GM18870 (cell line): ENCODE measurements at regions not wholly inside any gene's neighbourhood (a gene's known extent, or its start where the extent isn't known, plus 50 kb on each side); places are given as distances from the start of the nearest gene placed in this dataset.

ENCODE experiments used
- ATAC-seq: cut with Tn5 transposase; IDR thresholded peaks from one replicate; pipeline ENCODE4 v1.9.1; 2021; ENCODE audit warnings: moderate library complexity; ENCODE audit not compliant: unreplicated experiment

DNA sequence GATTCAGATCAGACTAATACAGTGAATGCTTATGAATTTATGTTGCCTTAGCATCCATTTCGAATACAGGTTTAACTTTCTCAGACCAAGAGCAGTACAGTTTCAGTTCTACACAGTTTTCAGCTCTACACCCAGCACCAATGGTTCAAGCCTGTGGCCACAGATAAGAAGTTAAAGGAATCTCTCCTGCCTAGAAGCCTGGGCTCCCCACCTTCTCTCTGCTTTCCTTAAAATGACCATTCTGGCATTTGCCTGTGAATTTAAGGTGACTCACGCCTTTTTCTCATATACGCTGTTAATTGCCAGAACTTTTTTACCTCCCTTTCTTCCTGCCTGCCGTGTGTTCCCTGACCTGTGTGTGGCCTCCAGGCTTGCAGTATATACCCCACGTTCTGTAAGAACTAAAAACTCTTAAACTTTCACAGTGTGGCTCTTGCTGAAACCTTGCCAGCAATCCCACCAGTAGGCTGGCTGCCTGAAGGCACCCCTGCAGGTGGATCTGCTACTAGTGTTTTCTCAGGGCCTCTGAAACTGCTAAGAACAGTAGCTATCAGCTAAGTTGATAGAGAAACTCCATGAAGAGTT lies 692.8 kb upstream of the CDH18 start:
- ATAC-seq = no peak

DNA sequence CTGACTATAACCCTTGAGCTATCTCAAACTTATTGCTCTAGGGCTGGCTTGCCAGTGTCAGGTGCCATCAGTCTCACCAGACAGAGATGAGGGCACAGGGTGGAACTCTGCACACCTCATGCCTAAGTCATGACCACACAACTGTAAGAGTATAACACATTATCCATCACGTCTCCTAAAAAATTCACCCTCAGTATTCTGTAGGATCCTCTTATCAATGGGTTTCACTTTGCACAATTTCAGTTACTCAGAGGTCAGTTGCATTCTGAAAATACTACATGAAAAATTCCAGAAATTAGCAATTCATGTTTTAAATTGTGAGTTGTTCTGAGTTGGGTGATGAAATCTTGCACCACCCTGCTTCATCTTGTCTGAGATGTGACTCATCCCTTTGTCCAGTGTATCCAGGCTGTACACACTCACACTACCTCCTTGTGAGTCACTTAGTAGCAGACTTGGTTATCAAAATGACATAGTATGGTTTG lies 690.9 kb upstream of the CDH18 start:
- ATAC-seq = no peak

DNA sequence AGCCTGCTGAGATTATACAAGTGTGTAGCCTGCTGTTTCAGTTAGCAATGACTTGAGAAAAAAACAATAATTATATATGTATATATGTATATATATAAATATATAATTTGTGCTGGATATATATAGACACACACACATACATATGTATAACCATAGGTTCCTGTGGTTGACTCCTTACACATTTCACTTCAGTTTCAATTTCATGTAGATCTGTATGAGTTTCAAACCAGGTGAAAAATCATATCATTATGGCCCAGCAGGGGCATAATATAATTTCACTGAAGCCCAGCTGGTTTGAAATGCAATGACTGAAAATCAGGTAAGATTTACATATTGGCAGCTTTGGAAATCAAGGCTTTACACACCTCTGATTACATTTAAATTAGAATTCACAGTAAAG lies 690.4 kb upstream of the CDH18 start:
- ATAC-seq = no peak

DNA sequence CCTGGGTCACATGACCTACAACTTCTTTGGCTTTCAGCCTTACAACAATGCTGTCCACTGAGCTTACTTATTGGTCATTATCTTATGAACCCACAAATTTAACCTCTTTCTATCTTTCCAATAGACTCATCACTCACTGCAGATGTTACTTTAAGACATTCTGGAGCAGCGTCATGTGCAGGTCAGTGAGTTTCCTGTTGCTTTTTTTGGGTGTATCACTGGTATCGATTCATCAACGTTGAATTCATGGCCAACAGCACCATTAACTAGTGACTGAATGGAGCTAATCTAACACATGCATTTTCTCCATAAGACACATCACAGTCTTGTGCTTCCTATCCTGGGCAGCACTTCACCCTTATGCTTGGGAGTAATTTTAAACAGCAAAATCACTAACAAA lies 672.6 kb upstream of the CDH18 start:
- ATAC-seq = no peak

DNA sequence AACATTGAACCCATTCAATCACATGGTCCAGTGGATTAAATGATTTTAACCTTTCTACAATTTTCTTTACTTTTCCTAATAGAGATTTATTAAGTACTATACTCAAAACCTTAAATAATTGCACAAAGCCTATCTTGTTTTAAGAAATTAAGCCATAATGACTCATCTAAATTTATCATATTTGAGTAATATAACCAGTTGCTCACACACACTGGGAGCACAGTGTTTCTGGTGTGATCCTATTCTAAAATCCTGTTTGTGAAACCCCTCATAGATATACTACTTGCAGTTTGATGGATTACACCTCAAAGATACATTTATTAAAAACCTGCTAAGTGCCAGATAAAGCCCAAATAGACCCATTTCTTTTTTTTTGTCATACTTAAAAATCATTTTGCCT lies 668.3 kb upstream of the CDH18 start:
- no peak for ATAC-seq

DNA sequence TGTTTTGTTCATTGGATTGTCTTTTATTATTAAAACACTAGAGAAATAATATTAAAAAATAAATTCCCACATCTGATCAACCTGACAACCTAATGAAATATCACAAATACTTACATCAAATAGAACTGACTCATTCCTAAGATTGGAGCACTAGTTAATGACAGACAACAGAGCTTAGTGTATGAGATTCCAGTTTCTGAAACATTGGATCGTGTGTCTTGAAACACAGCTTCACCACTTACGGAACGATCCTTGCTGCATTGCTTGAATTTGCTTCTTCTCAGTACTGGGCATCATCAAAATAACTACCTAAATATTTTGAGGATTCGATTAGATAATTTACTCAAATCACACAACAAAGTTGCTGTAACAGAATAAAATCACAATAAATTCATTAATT lies 667.2 kb upstream of the CDH18 start:
- ATAC-seq = no peak

DNA sequence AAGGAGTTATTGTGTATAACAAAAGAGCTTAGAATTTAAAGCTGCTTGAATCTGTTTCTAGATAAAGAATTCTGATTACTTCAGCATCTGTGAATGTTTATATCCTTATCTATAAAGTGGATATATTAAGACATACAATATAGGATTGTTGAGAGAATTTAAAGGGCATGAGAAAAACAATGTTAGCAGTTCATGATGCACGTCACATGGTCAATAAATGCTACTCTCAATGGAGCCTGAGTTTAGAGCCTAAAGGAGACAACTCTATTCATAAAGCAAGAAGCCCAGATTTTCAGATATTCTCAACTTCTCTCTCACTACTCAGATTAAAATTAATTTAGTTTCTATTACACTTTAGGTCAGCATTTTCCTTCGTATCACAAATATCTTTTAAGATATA lies 666.7 kb upstream of the CDH18 start:
- ATAC-seq = no peak

DNA sequence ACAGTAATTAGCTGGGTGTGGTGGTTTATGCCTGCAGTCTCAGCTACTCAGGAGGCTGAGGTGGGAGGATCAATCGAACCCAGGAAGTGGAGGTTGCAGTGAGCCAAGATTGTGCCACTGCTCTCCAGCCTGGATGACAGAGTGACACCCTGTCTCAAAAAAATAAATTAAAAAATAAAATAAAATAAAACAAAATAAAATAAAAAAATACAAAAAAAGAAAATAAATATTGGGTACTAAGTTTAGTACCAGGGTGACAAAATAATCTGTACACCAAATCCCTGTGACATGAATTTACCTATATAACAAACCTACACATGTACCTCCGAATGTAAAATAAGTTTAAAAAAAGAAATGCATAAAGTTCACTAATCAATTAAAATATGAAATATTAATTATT lies 666.0 kb upstream of the CDH18 start:
- ATAC-seq = no peak

DNA sequence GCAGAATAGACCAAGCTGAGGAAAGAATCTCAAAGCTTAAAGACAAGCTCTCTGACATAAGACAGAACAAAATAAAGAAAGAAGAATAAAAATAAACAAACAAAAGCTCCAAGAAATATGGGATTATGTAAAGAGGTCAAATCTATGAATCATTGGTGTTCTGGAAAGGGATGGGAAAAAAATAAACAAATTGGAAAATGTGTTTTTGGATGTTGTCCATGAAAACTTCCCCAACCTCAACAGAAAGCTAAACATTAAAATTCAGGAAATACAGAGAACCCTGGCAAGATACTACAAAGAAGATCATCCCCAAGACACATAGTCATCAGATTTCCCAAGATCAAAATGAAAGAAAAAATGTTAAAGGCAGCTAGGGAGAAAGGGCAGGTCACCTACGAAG lies 662.0 kb upstream of the CDH18 start:
- ATAC-seq = no peak

DNA sequence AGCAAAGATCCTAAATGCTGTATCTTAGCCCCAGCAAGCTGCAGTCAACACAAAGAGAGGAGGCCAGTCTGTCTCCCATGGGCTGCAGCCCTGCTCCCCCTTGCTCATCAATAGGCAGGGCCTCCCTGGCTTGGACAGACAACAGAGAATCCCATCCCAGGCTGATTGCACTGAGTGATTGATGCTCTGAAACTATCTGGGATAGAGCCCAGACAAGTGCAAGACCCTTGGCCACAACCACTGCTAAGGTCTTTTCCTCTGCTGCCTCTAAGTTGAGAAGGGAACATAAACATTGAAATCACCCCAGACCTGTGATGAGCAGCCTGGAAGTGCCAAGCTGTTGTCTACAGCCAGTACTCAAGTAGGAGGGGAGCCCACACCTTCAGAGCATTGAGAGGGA lies 661.0 kb upstream of the CDH18 start:
- ATAC-seq = no peak

DNA sequence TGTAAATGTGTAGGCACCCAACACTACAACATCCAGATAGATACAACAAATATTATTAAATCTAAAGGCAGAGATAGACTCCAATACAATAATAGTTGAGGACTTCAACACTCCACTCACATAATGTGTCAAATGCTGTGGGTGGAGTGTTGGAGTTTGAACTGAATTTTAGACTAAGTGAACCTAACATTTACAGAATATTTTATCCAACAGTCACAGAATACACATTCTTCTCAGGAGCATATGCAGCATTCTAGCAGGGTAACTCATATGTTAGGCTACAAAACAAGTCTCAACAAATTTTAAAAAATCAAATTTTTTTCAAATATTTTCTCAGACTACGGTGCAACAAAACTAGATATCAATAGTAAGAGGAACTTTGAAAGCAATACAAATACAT lies 648.7 kb upstream of the CDH18 start:
- ATAC-seq = no peak

DNA sequence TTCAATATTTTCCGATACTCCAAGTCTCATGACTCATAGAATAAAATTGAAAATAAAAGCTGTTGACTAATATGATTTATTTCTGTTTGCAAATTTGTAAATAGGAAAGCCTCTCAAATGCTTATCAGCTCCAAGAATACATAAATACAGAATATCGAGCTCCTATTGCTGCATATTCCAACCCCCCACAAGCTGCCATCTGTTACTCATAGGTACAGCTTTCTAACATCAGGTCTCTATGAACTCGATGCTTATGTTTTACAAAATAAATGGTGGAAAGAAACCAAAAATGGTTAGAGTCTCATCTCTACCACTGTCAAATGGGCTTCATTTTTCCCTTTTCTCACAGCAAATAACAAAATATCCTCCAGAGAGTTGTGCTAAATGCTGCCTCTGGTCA lies 631.6 kb upstream of the CDH18 start:
- ATAC-seq = no peak

DNA sequence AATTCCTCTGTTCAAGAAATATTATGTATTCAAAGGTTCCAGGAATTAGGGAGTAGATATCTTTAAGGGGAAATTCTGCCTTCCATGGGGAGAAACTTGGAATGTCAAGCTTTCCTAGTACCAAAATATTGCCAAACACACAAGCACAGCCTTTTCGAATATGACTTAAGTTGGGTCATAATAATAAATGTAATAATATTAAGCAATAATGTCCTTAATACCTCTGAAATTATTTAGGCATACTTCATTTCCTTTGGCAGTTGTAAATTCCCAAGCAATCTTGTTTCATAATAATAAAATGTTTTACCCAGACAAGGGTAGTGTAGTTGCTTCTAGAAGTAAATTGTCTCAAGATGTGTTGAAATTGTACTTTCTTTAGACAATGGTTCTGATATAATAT lies 630.3 kb upstream of the CDH18 start:
- no peak for ATAC-seq

DNA sequence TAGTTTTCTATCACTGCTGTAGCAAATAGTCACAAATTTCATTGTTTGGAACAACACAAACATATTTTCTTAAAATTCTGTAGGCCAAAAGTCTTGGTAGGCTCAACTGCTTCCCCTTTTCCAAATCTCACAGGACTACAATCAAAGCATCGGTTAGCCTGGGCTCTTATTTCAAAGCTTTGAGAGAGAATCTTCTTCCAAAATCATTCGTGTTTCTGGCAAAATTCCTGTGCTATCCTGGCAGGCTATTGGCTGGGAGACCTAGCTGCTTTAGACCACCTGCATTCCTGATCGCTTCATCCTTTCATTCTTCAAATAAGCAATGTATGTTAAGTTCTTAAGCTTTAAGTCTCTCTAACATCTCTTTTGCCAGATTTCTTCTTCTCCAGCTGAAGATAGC lies 629.8 kb upstream of the CDH18 start:
- no peak for ATAC-seq

DNA sequence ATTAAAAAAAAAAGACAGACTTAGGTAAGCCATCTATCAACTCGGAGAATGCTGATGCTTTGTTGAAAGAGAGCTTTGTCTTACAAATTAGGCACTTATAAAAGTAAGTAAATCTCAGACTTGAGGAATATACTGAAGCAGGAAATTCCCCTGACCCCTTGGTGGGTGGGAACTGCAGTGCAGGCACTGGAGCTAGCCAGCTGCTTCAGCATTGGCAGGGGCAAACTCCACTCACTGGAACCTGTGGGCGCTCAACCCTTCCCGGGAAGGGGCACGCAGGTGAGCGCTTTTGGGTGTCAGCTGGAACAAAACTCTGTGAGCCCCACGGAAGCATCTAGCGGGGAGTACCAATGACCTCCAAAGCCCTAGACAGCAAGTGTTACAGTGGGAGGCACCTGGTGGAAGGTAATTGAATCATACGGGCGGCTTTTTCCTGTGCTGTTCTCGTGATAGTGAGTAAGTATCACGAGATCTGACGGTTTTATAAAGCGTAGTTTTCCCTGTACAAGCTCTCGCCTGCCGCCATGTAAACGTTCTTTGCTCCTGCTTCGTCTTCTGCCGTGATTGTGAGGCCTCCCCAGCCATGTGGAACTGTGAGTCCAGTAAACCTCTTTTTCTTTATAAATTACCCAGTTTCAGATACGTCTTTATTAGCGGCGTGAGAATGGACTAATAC lies 628.0 kb upstream of the CDH18 start:
- no peak for ATAC-seq

DNA sequence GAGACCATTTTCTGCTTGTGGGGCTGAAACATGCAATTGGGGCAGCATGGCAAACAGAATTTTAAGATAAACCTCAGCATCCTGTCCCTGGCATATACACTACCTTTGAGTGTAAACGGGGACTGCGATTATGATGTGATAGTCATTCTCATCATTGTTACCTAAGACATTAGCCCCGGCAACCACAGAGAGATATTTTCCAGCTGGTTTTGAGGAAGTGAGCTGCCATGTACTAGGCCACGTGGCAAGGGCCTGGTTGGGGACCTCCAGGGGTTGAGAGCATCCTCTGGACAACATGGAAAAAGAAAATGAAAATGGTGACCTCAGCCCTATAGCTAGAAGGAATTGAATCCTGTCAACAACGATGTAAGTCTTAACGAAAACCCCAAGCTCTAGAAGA lies 623.6 kb upstream of the CDH18 start:
- ATAC-seq = no peak

DNA sequence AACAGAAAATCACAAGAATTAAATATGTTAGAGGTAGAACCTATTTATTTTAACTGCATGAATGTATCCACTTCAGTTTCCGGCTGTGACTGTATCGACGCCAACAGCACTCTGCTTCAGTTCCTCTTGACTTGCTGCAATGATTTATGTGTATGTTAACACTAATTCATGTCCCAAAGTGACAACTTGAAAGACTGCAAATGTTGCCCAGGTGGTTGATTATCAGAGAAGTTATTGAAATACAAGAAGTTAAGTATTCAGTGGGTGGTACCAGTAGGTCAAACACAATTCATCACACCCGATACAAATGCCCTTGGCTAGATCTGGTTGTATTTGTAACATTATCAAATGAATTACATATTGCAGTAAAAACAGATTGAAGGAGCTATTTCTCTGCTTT lies 622.7 kb upstream of the CDH18 start:
- ATAC-seq = no peak

DNA sequence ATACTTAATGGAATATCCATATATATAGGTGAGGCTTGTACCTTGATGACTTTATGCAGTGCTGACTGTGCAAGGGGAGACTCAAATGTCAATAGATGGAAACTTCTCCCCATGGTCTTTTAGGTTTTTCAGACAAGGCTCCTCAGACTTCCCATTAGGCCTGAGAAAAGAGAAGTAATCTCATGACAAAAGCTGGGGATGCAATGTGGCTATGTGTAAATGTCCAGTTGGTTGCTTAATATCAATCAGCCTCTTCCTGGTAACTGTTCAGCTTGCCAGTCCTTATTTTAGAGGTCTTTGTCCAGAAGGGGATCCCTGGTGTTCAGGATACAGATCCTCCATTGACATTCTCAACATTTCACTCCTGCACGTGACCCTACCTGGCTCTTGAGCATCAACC lies 621.1 kb upstream of the CDH18 start:
- no peak for ATAC-seq

DNA sequence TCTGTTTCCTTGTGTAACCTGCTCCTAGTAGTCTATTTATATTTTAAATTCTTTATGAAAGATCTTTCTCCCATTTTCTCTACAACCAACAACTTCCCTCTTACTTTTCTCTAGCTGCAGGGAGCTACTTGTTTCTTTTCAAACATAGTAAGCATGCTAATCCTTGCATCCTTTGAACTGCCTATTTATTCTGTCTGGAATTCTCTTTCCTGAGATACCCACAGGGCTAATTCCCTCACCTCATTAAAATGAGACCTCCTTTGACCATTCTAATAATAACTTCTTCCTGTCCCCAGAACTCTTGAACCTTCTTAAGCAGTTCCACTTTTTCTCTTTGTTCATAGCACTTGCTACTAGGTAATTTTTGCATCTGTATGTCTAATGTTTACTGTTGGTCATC lies 620.6 kb upstream of the CDH18 start:
- no peak for ATAC-seq

DNA sequence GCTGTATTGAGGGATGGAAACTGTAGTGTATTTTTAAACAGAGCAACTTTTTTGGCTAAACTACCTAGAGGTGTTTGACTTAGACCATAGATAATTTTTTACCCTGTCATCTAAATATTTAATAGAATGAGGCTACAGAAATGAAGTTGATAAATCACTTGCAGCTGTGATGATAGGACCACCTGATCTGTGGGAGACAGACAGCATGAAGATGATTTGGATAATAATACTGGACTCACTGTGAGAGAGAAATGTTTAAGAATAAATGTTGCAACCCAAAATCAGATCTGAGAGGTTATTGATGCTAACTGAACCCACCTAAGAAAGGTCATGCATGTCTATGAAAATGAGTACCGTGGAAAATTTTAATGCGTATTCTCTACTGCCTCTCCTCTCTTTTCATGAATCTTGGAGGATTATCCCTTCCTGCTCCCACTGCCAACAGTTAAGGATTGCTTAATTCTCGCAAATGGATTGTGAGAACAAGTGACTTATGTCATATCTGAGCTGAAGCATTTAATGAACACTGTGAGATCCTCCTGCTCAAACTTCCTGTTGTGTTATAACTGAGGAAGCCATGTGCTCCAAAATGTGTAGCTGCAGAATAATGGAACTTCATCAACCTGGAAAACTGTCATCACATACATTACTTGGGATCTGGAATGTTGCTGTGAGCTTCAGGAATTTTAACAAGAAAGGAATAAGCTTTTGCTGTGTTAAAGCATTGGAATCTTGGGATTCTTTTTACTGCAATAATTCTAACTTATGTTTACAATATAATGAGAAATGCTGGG lies 617.9 kb upstream of the CDH18 start:
- no peak for ATAC-seq

DNA sequence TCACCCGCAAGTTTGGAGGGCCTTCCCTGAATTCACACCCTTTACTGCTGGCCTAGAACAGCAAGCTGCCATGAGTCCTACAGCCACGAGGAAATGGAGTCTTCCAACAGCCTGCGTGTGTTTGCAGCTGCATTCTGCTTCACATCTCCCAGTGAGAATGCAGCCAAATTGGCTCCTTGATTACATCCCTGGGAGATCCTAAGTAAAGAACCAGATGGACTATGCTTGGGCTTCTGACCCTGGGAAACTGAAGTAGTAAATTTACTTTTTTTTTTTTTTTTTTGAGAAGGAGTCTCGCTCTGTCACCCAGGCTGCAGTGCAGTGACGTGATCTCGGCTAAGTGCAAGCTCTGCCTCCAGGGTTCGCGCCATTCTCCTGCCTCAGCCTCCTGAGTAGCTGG lies 617.0 kb upstream of the CDH18 start:
- no peak for ATAC-seq

DNA sequence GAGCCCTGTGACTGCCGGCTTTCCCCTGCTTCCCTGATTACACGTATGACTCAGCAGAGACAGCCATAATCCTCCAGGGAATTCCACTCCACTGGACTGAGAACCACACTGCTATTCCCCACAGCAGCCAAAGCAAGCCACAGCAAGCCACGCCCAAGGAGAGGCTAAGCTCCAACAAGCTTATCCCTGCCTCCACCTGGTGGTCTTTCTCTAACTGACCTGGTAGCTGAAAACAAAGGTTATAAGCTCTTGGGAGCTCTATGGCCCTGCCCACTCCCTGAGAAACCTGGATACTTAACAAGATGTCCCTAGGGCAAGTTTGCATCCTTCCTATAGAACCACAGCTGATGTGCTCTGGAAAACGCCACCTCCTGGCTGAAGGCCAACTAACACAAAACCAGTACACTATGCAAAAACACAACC lies 613.7 kb upstream of the CDH18 start:
- no peak for ATAC-seq
